ENCODE measurements at regions not wholly inside any gene's neighbourhood (a gene's known extent, or its start where the extent isn't known, plus 50 kb on each side); places are given as distances from the start of the nearest gene placed in this dataset.

GRCh38 chr3:76972624-76973296 lies 67.1 kb upstream of the ROBO2 start:
- no peak for DNase-seq
- no peak overlapping the region for H3K27ac ChIP-seq
- H3K4me1 ChIP-seq, result no peaks in the 10 kb centered on the region
- WGBS, 2 donors, result 57 to 73% methylated on average over 4 of the region's 4 CpGs
- no peaks in the 10 kb centered on the region for H3K36me3 ChIP-seq (ENCODE audit: low read depth, missing control alignments)
- no peaks in the 10 kb centered on the region for H3K9me3 ChIP-seq
- TF ChIP-seq POLR2A (IDR thresholded peaks at IDR 0.05), result no peak
- TF ChIP-seq CTCF (IDR thresholded peaks at IDR 0.05), result no peak
- H3K4me3 ChIP-seq, result no peak overlapping the region
- no peaks in the 10 kb centered on the region for H3K27me3 ChIP-seq
- intact Hi-C loops (cut with DNase I; ENCODE audit: low total_unique reads), result no loop called here

- intact Hi-C loops (cut with DNase I; ENCODE audit: low total_unique reads), result no loop called here
- no peaks in the 10 kb centered on the region for H3K4me1 ChIP-seq
- no peaks in the 10 kb centered on the region for H3K36me3 ChIP-seq (ENCODE audit: low read depth, missing control alignments)
- no peak overlapping the region for H3K4me3 ChIP-seq
- TF ChIP-seq POLR2A (IDR thresholded peaks at IDR 0.05) (no peak), CTCF (IDR thresholded peaks at IDR 0.05) (no peak)
- H3K27ac ChIP-seq, result no peak overlapping the region
- no peak for DNase-seq
- H3K27me3 ChIP-seq, result no peaks in the 10 kb centered on the region
- H3K9me3 ChIP-seq, result no peaks in the 10 kb centered on the region
Observed at GRCh38 chr3:76976996-76977395, 62.9 kb upstream of the ROBO2 start.

- intact Hi-C loops (cut with DNase I; ENCODE audit: low total_unique reads), result no loop called here
- no peak for DNase-seq
- no peaks in the 10 kb centered on the region for H3K27me3 ChIP-seq
- no peak overlapping the region for H3K4me3 ChIP-seq
- TF ChIP-seq CTCF (IDR thresholded peaks at IDR 0.05) (no peak), POLR2A (IDR thresholded peaks at IDR 0.05) (no peak)
- H3K27ac ChIP-seq, result no peak overlapping the region
- no peaks in the 10 kb centered on the region for H3K4me1 ChIP-seq
- H3K9me3 ChIP-seq, result no peaks in the 10 kb centered on the region
- H3K36me3 ChIP-seq (ENCODE audit: low read depth, missing control alignments), result no peaks in the 10 kb centered on the region
Observed at GRCh38 chr3:76985645-76986044, 54.3 kb upstream of the ROBO2 start.

- Histone ChIP-seq H3K9me3 (no peaks in the 10 kb centered on the region), H3K27ac (no peak overlapping the region), H3K4me1 (no peaks in the 10 kb centered on the region), H3K4me3 (no peak overlapping the region), H3K36me3 (ENCODE audit: low read depth, missing control alignments) (no peaks in the 10 kb centered on the region), H3K27me3 (no peaks in the 10 kb centered on the region)
- no peak for DNase-seq
- 70 to 72% methylated on average over 11 of the region's 11 CpGs for WGBS, 2 donors
- intact Hi-C loops (cut with DNase I; ENCODE audit: low total_unique reads), result no loop called here
- TF ChIP-seq CTCF (IDR thresholded peaks at IDR 0.05), result no peak
- TF ChIP-seq POLR2A (IDR thresholded peaks at IDR 0.05), result no peak
Observed at GRCh38 chr3:76986876-76987474, 52.9 kb upstream of the ROBO2 start.

Small RNA genes lying in the stretch of these regions (small RNA-seq; reads per million reads assigned to genes)
- 0 reads per million in 2 donors for gene RF00019

All from testis (tissue), 2 donors.